CD4-positive, alpha-beta T cell treated with Interferon alpha-2 for 1 hour (primary cell): ENCODE measurements at regions not wholly inside any gene's neighbourhood (a gene's known extent, or its start where the extent isn't known, plus 50 kb on each side); places are given as distances from the start of the nearest gene placed in this dataset.
"Not testable (repeated sequence)": the region's sequence is repeated elsewhere in the genome, so short reads cannot be mapped to it uniquely, and the experiment has no call there.

Source experiments
- DNase-seq, 2 donors: peaks; one replicate each; pipeline ENCODE4 v3.0.0-alpha.2; 2020 to 2022

- peak in 1 of 2 donors; percentile 23 for DNase-seq
Measured at GRCh38 chr9:135343837-135344522, 135.6 kb upstream of the PPP1R26 start.

GRCh38 chr9:135344523-135344901 lies 135.1 kb upstream of the PPP1R26 start:
- no peak for DNase-seq

GRCh38 chr9:135344915-135345500 lies 134.6 kb upstream of the PPP1R26 start:
- DNase-seq = no peak

- no peak for DNase-seq
Measured at GRCh38 chr9:135345775-135346433, 133.7 kb upstream of the PPP1R26 start.

- no peak for DNase-seq
Measured at GRCh38 chr9:135346438-135347050, 133.0 kb upstream of the PPP1R26 start.

- DNase-seq = no peak
Measured at GRCh38 chr9:135347461-135347860, 132.1 kb upstream of the PPP1R26 start.

- DNase-seq = no peak
Measured at GRCh38 chr9:135348076-135348787, 131.3 kb upstream of the PPP1R26 start.

GRCh38 chr9:135348788-135349150 lies 130.8 kb upstream of the PPP1R26 start:
- DNase-seq = no peak

- no peak for DNase-seq
Measured at GRCh38 chr9:135349212-135350002, 130.2 kb upstream of the PPP1R26 start.

GRCh38 chr9:135350003-135350315 lies 129.6 kb upstream of the PPP1R26 start:
- no peak for DNase-seq

- no peak for DNase-seq
Measured at GRCh38 chr9:135353935-135354334, 125.6 kb upstream of the PPP1R26 start.

GRCh38 chr9:135355521-135356011 lies 124.0 kb upstream of the PPP1R26 start:
- no peak for DNase-seq

- DNase-seq = no peak
Measured at GRCh38 chr9:135356021-135356420, 123.6 kb upstream of the PPP1R26 start.

- no peak for DNase-seq
Measured at GRCh38 chr9:135356796-135357195, 122.8 kb upstream of the PPP1R26 start.

- DNase-seq = no peak
Measured at GRCh38 chr9:135357863-135358551, 121.6 kb upstream of the PPP1R26 start.

GRCh38 chr9:135358552-135358940 lies 121.0 kb upstream of the PPP1R26 start:
- DNase-seq = no peak

- no peak for DNase-seq
Measured at GRCh38 chr9:135359764-135360163, 119.8 kb upstream of the PPP1R26 start.

GRCh38 chr9:135360617-135361016 lies 119.0 kb upstream of the PPP1R26 start:
- no peak for DNase-seq

- DNase-seq = not testable (repeated sequence)
Measured at GRCh38 chr9:135361668-135362067, 117.9 kb upstream of the PPP1R26 start.

GRCh38 chr9:135363596-135363995 lies 116.0 kb upstream of the PPP1R26 start:
- no peak for DNase-seq

- DNase-seq = no peak
Measured at GRCh38 chr9:135365013-135365768, 114.4 kb upstream of the PPP1R26 start.
